Testis (tissue), 2 donors: ENCODE measurements at regions not wholly inside any gene's neighbourhood (a gene's known extent, or its start where the extent isn't known, plus 50 kb on each side); places are given as distances from the start of the nearest gene placed in this dataset.

Source experiments
- DNase-seq: peaks from one replicate; pipeline ENCODE4 v3.0.0-alpha.2; 2019
- H3K27ac ChIP-seq, 2 donors: fragments of 200-600 bp; sonication (generic); one replicate each; pipeline ENCODE4 v1.5.1; 2019
- H3K27me3 ChIP-seq: fragments of 200-600 bp; sonication (generic); one replicate; pipeline ENCODE4 v1.5.1; 2019
- H3K36me3 ChIP-seq: fragments of 200-600 bp; sonication (generic); one replicate; pipeline ENCODE4 v1.5.1; 2017; ENCODE audit warnings: low read depth; ENCODE audit errors: missing control alignments
- H3K4me1 ChIP-seq: fragments of 200-600 bp; sonication (generic); one replicate; pipeline ENCODE4 v1.5.1; 2019
- H3K4me3 ChIP-seq, 2 donors: fragments of 200-600 bp; sonication (generic); one replicate each; pipeline ENCODE4 v1.5.1; 2017 to 2019
- H3K9me3 ChIP-seq: fragments of 200-600 bp; sonication (generic); one replicate; pipeline ENCODE4 v1.5.1; 2017
- CTCF ChIP-seq, 3 experiments: fragments of 450-650 bp in 2 of 3; fragments of 200-600 bp in 1 of 3; sonication (generic) in 1 of 3; IDR thresholded peaks; one replicate each; pipeline ENCODE4 v1.5.1; 2016 to 2019; ENCODE audit warnings: antibody characterized with exemption in 3 of 3, mild to moderate bottlenecking in 2 of 3, moderate library complexity in 1 of 3
- POLR2A ChIP-seq: fragments of 450-650 bp; IDR thresholded peaks from one replicate; pipeline ENCODE4 v1.6.1; 2017; ENCODE audit warnings: antibody characterized with exemption, mild to moderate bottlenecking, moderate library complexity
- WGBS, 2 donors: methylation state at CpG; one replicate each; pipeline ENCODE4 v1.1.5; 2018; 5-methylcytosine and 5-hydroxymethylcytosine counted together
- intact Hi-C: fragments of 100-400 bp; cut with DNase I; formaldehyde crosslinking; loops from one replicate; pipeline ENCODE4 v1.15.1; 2023; ENCODE audit warnings: low total_unique reads

DNA sequence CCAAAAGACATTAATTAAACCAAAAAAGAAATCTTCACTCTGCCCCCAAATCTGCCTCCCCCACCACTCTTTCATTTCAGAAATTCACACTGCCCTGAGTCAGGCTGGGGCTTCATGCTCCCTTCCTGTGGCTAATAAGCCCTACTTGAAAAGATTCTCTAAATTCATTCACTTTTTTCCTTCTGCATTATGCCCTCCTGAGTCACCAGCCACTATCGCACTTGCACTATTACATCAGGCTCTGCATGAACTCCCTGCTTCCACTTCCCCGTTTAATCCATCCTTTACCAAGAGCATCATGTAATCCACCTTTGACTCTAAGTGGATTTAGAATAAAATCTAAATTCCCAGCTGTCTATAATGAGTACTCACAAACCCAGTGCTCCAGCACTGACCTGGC is 295.4 kb upstream of the KLF3 start:
- H3K27me3 ChIP-seq = no peaks in the 10 kb centered on the region
- TF ChIP-seq CTCF (IDR thresholded peaks at IDR 0.05) = no peak
- TF ChIP-seq POLR2A = no peak
- no peak overlapping the region for H3K4me3 ChIP-seq
- intact Hi-C loops = no loop called here
- H3K4me1 ChIP-seq = peaks cover 4% of the 10 kb centered on the region
- H3K9me3 ChIP-seq = no peaks in the 10 kb centered on the region
- no peak overlapping the region for H3K27ac ChIP-seq
- H3K36me3 ChIP-seq = no peaks in the 10 kb centered on the region
- 90 to 92% methylated on average over 2 of the region's 2 CpGs for WGBS, 2 donors
- no peak for DNase-seq

DNA sequence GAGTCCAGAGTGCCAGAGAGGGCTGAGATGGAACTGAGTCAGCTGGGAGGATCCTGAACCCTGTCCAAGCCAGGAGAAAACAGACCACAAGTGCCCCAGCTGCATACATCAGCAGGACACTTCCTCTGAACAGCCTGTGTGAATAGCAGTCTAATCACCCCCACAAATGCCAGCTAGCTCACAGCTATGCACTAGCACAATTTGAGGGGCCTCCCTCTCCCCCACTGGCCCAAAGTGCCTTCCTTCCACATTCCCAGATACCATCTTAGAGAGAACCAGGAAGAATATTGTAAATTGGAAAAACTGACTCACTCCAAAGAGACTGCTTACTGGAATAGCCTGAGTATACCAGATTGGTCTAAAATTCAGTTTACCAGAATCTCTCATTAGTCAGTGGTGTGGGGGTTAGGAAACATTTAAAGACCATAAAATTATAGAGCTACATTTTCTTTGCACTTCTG is 292.6 kb upstream of the KLF3 start:
- no peak for DNase-seq
- H3K27ac ChIP-seq = no peak overlapping the region
- intact Hi-C loops = no loop called here
- TF ChIP-seq POLR2A (no peak), CTCF (IDR thresholded peaks at IDR 0.05) (no peak)
- H3K27me3 ChIP-seq = no peaks in the 10 kb centered on the region
- no peaks in the 10 kb centered on the region for H3K9me3 ChIP-seq
- H3K4me1 ChIP-seq = no peaks in the 10 kb centered on the region
- no peak overlapping the region for H3K4me3 ChIP-seq
- H3K36me3 ChIP-seq = no peaks in the 10 kb centered on the region

- H3K27ac ChIP-seq = no peak overlapping the region
- no peaks in the 10 kb centered on the region for H3K4me1 ChIP-seq
- intact Hi-C loops = no loop called here
Observed at GRCh38 chr4:38373375-38373774, 290.6 kb upstream of the KLF3 start.

DNA sequence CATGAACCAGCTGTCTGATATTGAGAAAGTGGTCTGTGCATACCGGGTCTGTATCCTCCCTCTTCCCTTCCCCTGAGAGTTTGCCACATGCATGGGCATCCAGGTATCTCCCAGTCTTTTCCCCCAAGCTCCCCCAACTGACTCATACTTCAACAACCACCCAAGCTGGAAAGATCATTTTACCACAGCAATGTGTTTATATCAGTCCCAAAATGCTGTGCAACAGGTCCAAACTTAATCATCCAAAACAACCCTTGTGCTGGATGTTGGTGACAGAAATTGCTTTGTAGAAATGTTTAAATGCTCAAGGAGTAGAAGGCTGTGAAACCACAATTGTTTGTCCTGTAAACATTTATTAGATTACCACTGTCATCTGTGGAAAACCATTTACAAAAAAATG is 286.8 kb upstream of the KLF3 start:
- intact Hi-C loops = no loop called here
- no peaks in the 10 kb centered on the region for H3K9me3 ChIP-seq
- DNase-seq = no peak
- H3K36me3 ChIP-seq = no peaks in the 10 kb centered on the region
- H3K4me1 ChIP-seq = no peaks in the 10 kb centered on the region
- 80 to 85% methylated on average over 1 of the region's 1 CpG for WGBS, 2 donors
- H3K27me3 ChIP-seq = no peaks in the 10 kb centered on the region
- no peak overlapping the region for H3K27ac ChIP-seq
- TF ChIP-seq POLR2A = no peak
- TF ChIP-seq CTCF (IDR thresholded peaks at IDR 0.05) = no peak
- H3K4me3 ChIP-seq = no peak overlapping the region

More at GRCh38 chr4:38373375-38373774, 290.6 kb upstream of the KLF3 start:
- Histone ChIP-seq H3K36me3 (no peaks in the 10 kb centered on the region), H3K9me3 (no peaks in the 10 kb centered on the region), H3K27me3 (no peaks in the 10 kb centered on the region), H3K4me3 (no peak overlapping the region)
- TF ChIP-seq POLR2A (no peak), CTCF (IDR thresholded peaks at IDR 0.05) (no peak)
- DNase-seq = no peak

GRCh38 chr4:38378478-38378877 is 285.5 kb upstream of the KLF3 start:
- Histone ChIP-seq H3K4me3 (no peak overlapping the region), H3K27ac (no peak overlapping the region), H3K27me3 (no peaks in the 10 kb centered on the region), H3K9me3 (no peaks in the 10 kb centered on the region), H3K4me1 (no peaks in the 10 kb centered on the region), H3K36me3 (no peaks in the 10 kb centered on the region)
- DNase-seq = no peak
- 58 to 79% methylated on average over 3 of the region's 3 CpGs for WGBS, 2 donors
- TF ChIP-seq POLR2A (no peak), CTCF (IDR thresholded peaks at IDR 0.05) (no peak)
- intact Hi-C loops = no loop called here
